Panc1 (cell line): ENCODE measurements at regions not wholly inside any gene's neighbourhood (a gene's known extent, or its start where the extent isn't known, plus 50 kb on each side); places are given as distances from the start of the nearest gene placed in this dataset.

Experiments used
- ATAC-seq: fragments of 200-7000 bp; cut with Tn5 transposase; 2 replicates; pipeline ENCODE4 v1.9.1; 2020; ENCODE audit warnings: mild to moderate bottlenecking, moderate library complexity
- BruUV-seq: library from RNA; stranded (reverse); fragments of 400-500 nt; replicated peaks from 2 replicates; lab custom pipeline; 2021; lab: Mats Ljungman, UMichigan
- CTCF ChIA-PET: fragments of 300-600 bp; sonication (Branson Sonifier 250); formaldehyde crosslinking; loops from one replicate; lab custom pipeline; 2022; ENCODE audit warnings: antibody characterized with exemption; lab: Charles Lee
- POLR2A ChIA-PET: fragments of 300-600 bp; sonication (Branson Sonifier 250); formaldehyde crosslinking; loops from one replicate; lab custom pipeline; 2022; ENCODE audit warnings: antibody characterized with exemption; lab: Charles Lee
- DNase-seq: peaks from one replicate; pipeline ENCODE4 v3.0.0-alpha.2; 2010; ENCODE audit warnings: low read depth, low spot score
- H3K27ac ChIP-seq: 2 replicates; pipeline ENCODE4 v1.5.1; 2011; ENCODE audit warnings: mild to moderate bottlenecking, low read length, inconsistent platforms
- H3K27me3 ChIP-seq: fragments of 200-500 bp; sonication (Bioruptor generic); 2 replicates; pipeline ENCODE4 v1.6.0; 2014; ENCODE audit warnings: low read length, inconsistent platforms; ENCODE audit not compliant: control insufficient read depth, insufficient read depth
- H3K36me3 ChIP-seq: fragments of 200-500 bp; sonication (Bioruptor generic); 2 replicates; pipeline ENCODE4 v1.5.1; 2014; ENCODE audit warnings: inconsistent platforms, mild to moderate bottlenecking, low read length, moderate library complexity; ENCODE audit not compliant: control insufficient read depth, insufficient read depth
- H3K4me1 ChIP-seq: 2 replicates; pipeline ENCODE4 v1.5.1; 2011; ENCODE audit warnings: inconsistent platforms, mild to moderate bottlenecking, low read length, moderate library complexity; ENCODE audit not compliant: control insufficient read depth, insufficient read depth
- H3K4me3 ChIP-seq, 2 experiments: 2 replicates each; pipeline ENCODE4 v1.5.1; 2011 to 2012; ENCODE audit warnings: low read depth in 2 of 2, low read length in 2 of 2, mild to moderate bottlenecking in 2 of 2, inconsistent platforms in 1 of 2, moderate library complexity in 1 of 2
- H3K9me3 ChIP-seq: fragments of 200-500 bp; sonication (Bioruptor generic); 2 replicates; pipeline ENCODE4 v1.5.1; 2014; ENCODE audit warnings: low read depth, mild to moderate bottlenecking, inconsistent platforms, low read length, moderate library complexity; ENCODE audit not compliant: control insufficient read depth, insufficient read depth
- CTCF ChIP-seq: fragments of 450-650 bp; IDR thresholded peaks from 2 replicates; pipeline ENCODE4 v1.5.1; 2017; ENCODE audit warnings: mild to moderate bottlenecking
- POLR2AphosphoS5 ChIP-seq: IDR thresholded peaks from 2 replicates; pipeline ENCODE4 v1.6.1; 2012; ENCODE audit warnings: mild to moderate bottlenecking, low read depth, low read length, moderate library complexity
- REST ChIP-seq, 2 experiments: IDR thresholded peaks; 2 replicates each; pipeline ENCODE4 v1.6.1; 2011 to 2012; ENCODE audit warnings: low read depth in 2 of 2, control low read depth in 1 of 2, low read length in 1 of 2, mild to moderate bottlenecking in 1 of 2, moderate library complexity in 1 of 2; ENCODE audit not compliant: insufficient read depth in 1 of 2
- SIN3A ChIP-seq: IDR thresholded peaks from 2 replicates; pipeline ENCODE4 v1.6.1; 2012; ENCODE audit warnings: low read depth, mild to moderate bottlenecking, low read length, moderate library complexity, borderline replicate concordance; ENCODE audit not compliant: insufficient read depth
- TCF7L2 ChIP-seq: IDR thresholded peaks from 2 replicates; pipeline ENCODE4 v1.6.1; 2011; ENCODE audit warnings: mild to moderate bottlenecking, low read depth, low read length, inconsistent platforms
- in situ Hi-C: cut with HindIII; loops from 2 replicates; pipeline ENCODE4 v1.10.0; 2016; ENCODE audit warnings: low sequenced_read_pairs, low pct_unique_long_range_greater_than_20kb
- intact Hi-C: fragments of 100-400 bp; cut with micrococcal nuclease; formaldehyde crosslinking; loops from one replicate; pipeline ENCODE4 v1.10.0; 2022; ENCODE audit not compliant: unreplicated experiment

- no peak for DNase-seq
- TF ChIP-seq SIN3A (no peak), POLR2AphosphoS5 (no peak), REST (IDR thresholded peaks at IDR 0.05; ENCODE audit: insufficient read depth in 1 of 2, low read depth in 2 of 2, low read length in 1 of 2) (no peak)
- BruUV-seq: no TSS peak
- Histone ChIP-seq H3K4me3 (no peak overlapping the region), H3K27me3 (peaks cover 19% of the 10 kb centered on the region), H3K9me3 (no peaks in the 10 kb centered on the region), H3K27ac (no peak overlapping the region), H3K36me3 (no peaks in the 10 kb centered on the region), H3K4me1 (no peaks in the 10 kb centered on the region)
- no peak for ATAC-seq
- CTCF ChIA-PET: interaction anchor here (0.7 kb wide), 1 partner anchor 239 kb away, joined by 3 read pairs; no protein-coding TSS in a partner anchor
- POLR2A ChIA-PET: no interaction called here
- in situ Hi-C loops: no loop called here
- intact Hi-C loops: no loop called here
These were observed 58.9 kb upstream of the CTDP1 start for GRCh38 chr18:79620576-79621165.

- CTCF ChIA-PET: no interaction called here
- Histone ChIP-seq H3K36me3 (no peaks in the 10 kb centered on the region), H3K9me3 (no peaks in the 10 kb centered on the region), H3K4me1 (no peaks in the 10 kb centered on the region), H3K27ac (no peak overlapping the region), H3K27me3 (peaks cover 19% of the 10 kb centered on the region), H3K4me3 (no peak overlapping the region)
- in situ Hi-C loops (no loop called here), intact Hi-C loops (no loop called here)
- no peak for ATAC-seq
- TF ChIP-seq POLR2AphosphoS5 (no peak), SIN3A (no peak), REST (IDR thresholded peaks at IDR 0.05; ENCODE audit: insufficient read depth in 1 of 2, low read depth in 2 of 2, low read length in 1 of 2) (no peak), CTCF (no peak), TCF7L2 (no peak)
- BruUV-seq: no TSS peak
- DNase-seq: no peak
- POLR2A ChIA-PET: no interaction called here
These were observed 58.1 kb upstream of the CTDP1 start for GRCh38 chr18:79621501-79621900.
